ENCODE measurements at regions not wholly inside any gene's neighbourhood (a gene's known extent, or its start where the extent isn't known, plus 50 kb on each side); places are given as distances from the start of the nearest gene placed in this dataset.

GRCh38 chr6:95233879-95234278 lies 343.5 kb upstream of the MANEA start:
- FAIRE-seq (no peak), DNase-seq (ENCODE audit: insufficient read length, low spot score) (no peak)

- no peak for FAIRE-seq
- no peak for DNase-seq (ENCODE audit: insufficient read length, low spot score)
Measured at GRCh38 chr6:95240514-95240913, 336.8 kb upstream of the MANEA start.

GRCh38 chr6:95242560-95242959 lies 334.8 kb upstream of the MANEA start:
- DNase-seq (ENCODE audit: insufficient read length, low spot score) (no peak), FAIRE-seq (no peak)

- FAIRE-seq (no peak), DNase-seq (ENCODE audit: insufficient read length, low spot score) (no peak)
Measured at GRCh38 chr6:95243053-95243452, 334.3 kb upstream of the MANEA start.

GRCh38 chr6:95244751-95245150 lies 332.6 kb upstream of the MANEA start:
- no peak for FAIRE-seq
- no peak for DNase-seq (ENCODE audit: insufficient read length, low spot score)

GRCh38 chr6:95248499-95248898 lies 328.8 kb upstream of the MANEA start:
- DNase-seq (ENCODE audit: insufficient read length, low spot score) (no peak), FAIRE-seq (no peak)

- DNase-seq (ENCODE audit: insufficient read length, low spot score) (no peak), FAIRE-seq (no peak)
Measured at GRCh38 chr6:95249175-95249574, 328.2 kb upstream of the MANEA start.

GRCh38 chr6:95249661-95250060 lies 327.7 kb upstream of the MANEA start:
- FAIRE-seq (no peak), DNase-seq (ENCODE audit: insufficient read length, low spot score) (no peak)

GRCh38 chr6:95263840-95264239 lies 313.5 kb upstream of the MANEA start:
- no peak for DNase-seq (ENCODE audit: insufficient read length, low spot score)
- no peak for FAIRE-seq

GRCh38 chr6:95266537-95267258 lies 310.6 kb upstream of the MANEA start:
- FAIRE-seq (no peak), DNase-seq (ENCODE audit: insufficient read length, low spot score) (no peak)

GRCh38 chr6:95274686-95275235 lies 302.6 kb upstream of the MANEA start:
- no peak for FAIRE-seq

GRCh38 chr6:95279616-95280015 lies 297.7 kb upstream of the MANEA start:
- DNase-seq (ENCODE audit: insufficient read length, low spot score), result no peak
- FAIRE-seq, result no peak

More at GRCh38 chr6:95274686-95275235, 302.6 kb upstream of the MANEA start:
- DNase-seq (ENCODE audit: insufficient read length, low spot score), result no peak

GRCh38 chr6:95280686-95281273 lies 296.6 kb upstream of the MANEA start:
- DNase-seq (ENCODE audit: insufficient read length, low spot score) (no peak), FAIRE-seq (no peak)

GRCh38 chr6:95285881-95286280 lies 291.5 kb upstream of the MANEA start:
- FAIRE-seq, result no peak
- DNase-seq (ENCODE audit: insufficient read length, low spot score), result no peak

GRCh38 chr6:95286874-95287273 lies 290.5 kb upstream of the MANEA start:
- DNase-seq (ENCODE audit: insufficient read length, low spot score) (no peak), FAIRE-seq (no peak)

GRCh38 chr6:95288251-95288650 lies 289.1 kb upstream of the MANEA start:
- DNase-seq (ENCODE audit: insufficient read length, low spot score) (no peak), FAIRE-seq (no peak)

GRCh38 chr6:95292011-95292410 lies 285.3 kb upstream of the MANEA start:
- no peak for DNase-seq (ENCODE audit: insufficient read length, low spot score)
- FAIRE-seq, result no peak

- FAIRE-seq (no peak), DNase-seq (ENCODE audit: insufficient read length, low spot score) (no peak)
Measured at GRCh38 chr6:95293257-95293656, 284.1 kb upstream of the MANEA start.

GRCh38 chr6:95294043-95294442 lies 283.3 kb upstream of the MANEA start:
- DNase-seq (ENCODE audit: insufficient read length, low spot score) (no peak), FAIRE-seq (no peak)

GRCh38 chr6:95309545-95309944 lies 267.8 kb upstream of the MANEA start:
- DNase-seq (ENCODE audit: insufficient read length, low spot score) (no peak), FAIRE-seq (no peak)

GRCh38 chr6:95318137-95318536 lies 259.2 kb upstream of the MANEA start:
- no peak for FAIRE-seq
- no peak for DNase-seq (ENCODE audit: insufficient read length, low spot score)

GRCh38 chr6:95321126-95321525 lies 256.2 kb upstream of the MANEA start:
- FAIRE-seq (no peak), DNase-seq (ENCODE audit: insufficient read length, low spot score) (no peak)
